HG03045 (cell line): ENCODE measurements at regions not wholly inside any gene's neighbourhood (a gene's known extent, or its start where the extent isn't known, plus 50 kb on each side); places are given as distances from the start of the nearest gene placed in this dataset.

ENCODE experiments used
- ATAC-seq: cut with Tn5 transposase; IDR thresholded peaks from one replicate; pipeline ENCODE4 v1.9.1; 2021; ENCODE audit warnings: mild to moderate bottlenecking, moderate library complexity; ENCODE audit not compliant: unreplicated experiment

DNA sequence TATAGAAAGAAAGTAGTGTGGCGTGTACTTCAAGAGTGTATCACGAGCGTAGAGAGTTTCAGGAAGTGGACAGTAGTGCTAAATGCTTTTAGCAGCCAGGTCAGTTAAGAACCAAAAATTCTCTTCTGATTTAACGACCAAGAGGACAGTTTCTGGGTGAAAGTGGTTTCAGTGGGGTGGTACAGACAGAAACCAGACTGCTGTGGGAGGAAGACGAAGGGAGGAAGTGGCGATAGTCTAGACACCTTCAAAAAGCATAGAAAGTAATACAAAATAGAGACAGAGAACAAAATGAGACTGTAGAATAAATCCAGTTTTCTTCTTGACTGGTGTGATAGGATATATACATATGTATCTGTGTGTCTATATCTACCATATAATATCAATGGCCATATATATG lies 93.5 kb downstream of the MBL2 start:
- ATAC-seq = no peak

DNA sequence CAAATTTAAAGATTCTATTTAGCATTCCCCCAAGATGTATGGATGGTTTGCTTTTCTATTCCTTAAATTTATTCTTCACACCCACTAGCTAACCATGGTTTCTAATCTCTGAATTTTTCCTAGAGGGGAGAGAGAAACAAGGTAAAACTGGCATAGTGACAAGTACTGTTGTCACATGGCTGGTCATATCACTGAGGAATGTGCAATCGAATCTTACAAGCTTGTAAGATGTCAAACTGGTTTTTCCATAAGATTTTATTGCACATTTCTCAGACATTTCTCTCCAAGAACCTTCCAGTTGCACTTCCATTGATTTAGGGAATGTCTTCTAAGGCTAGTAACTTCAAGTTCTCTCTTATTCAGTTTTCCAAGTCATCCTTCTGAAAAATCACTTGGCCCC lies 89.8 kb downstream of the MBL2 start:
- no peak for ATAC-seq

DNA sequence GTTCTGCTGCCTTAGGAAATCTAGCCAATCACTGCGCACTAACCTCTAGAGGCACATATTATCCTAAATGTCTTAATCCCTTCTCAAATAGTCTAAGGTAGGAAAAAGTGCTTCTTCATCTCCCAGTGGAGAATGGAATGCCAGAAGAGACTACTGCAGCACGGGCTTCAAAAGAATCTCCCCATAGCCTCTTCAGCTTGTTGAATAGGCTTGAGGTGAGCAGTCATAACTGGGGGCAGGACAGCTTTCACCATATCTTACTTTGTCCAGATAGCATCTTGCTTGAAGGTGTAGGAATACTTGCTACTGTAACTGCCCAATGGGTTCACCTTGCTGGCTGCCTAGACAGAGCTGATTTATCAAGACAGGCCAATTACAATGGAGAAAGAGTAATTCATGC lies 88.8 kb downstream of the MBL2 start:
- ATAC-seq = no peak

DNA sequence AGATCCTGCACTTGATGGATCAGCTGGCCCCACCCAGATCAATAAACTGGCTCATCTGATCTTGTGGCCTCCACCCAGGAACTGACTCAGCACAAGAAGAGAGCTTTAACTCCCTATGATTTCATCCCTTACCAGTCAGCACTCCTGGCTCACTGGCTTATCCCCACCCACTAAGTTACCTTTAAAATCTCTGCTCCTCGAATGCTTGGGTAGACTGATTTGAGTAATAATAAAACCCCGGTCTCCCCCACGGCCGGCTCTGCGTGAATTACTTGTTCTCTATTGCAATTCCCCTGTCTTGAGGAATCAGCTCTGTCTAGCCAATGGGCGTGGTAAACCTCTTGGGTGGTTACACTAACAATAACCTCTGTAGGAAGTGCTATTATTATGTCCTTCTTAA lies 83.7 kb downstream of the MBL2 start:
- ATAC-seq = no peak

DNA sequence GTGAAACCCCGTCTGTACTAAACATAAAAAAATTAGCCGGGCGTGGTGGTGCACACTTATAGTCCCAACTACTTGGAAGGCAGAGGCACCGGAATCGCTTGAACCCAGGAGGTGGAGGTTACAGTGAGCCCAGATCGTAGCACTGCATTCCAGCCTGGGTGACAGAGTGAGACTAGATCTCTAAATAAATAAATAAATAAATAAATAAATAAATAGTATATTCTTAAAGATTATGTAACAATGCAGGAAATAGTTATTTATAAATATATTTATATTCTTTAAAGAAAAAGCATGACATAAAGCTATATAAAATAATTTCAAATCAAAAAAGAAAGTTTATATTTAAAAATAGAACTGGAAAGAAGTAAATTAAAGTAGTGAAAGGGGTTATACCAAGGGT lies 76.4 kb downstream of the MBL2 start:
- no peak for ATAC-seq

DNA sequence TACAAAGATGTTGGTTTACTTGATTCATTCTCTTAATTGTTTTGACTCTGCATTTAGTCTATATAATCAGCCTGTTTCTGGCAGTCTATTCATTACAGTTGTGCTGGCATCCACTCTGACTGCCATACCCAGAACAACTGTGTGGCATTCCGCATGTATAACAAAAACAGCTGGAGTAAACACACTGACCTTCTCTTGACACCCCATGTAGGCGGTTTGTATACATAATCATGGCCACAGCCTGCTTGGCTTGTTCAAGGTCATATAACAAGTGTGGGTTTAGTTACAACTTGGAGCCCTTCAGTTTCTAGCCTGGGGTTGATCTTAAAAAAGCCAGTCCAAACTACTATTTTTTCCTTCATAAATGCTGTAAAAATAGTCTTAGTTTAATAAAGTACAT lies 70.9 kb downstream of the MBL2 start:
- ATAC-seq = no peak

DNA sequence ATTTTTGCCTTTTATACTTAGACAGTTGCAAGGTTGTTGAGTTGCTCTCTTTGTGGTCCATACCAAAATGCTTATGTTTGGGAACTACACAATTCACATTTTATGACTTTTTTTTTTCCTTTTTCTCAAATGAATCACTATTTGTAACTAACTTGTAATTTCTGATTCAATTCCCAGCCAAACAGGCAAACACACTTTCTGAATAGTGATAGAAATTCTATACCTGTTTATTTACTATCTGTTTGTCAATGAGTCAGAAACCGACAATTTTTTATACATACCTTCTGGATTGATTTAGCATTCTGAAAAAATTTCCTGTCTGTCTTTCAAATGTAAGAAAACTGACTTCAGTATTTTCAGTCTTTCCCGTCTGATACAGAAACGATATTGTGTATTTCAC lies 69.1 kb downstream of the MBL2 start:
- no peak for ATAC-seq

DNA sequence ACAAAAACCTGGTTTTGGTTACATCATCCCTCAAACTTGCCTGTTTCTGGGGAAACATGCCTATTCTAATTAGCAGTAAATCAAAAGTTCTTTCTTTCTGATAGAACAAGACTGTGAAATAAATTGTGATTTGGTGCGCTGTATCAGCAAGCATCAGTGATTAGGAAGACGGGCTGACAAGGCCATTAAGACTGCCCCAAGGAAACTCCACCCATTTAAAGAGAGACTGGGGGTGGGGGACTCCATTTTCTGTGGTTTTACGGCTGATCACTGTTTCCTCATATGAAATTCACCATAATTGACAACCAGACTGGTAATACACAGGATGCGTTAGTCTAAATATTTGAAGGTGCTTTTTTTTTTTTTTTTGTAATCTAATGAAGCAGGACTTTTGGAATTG lies 68.7 kb downstream of the MBL2 start:
- no peak for ATAC-seq

DNA sequence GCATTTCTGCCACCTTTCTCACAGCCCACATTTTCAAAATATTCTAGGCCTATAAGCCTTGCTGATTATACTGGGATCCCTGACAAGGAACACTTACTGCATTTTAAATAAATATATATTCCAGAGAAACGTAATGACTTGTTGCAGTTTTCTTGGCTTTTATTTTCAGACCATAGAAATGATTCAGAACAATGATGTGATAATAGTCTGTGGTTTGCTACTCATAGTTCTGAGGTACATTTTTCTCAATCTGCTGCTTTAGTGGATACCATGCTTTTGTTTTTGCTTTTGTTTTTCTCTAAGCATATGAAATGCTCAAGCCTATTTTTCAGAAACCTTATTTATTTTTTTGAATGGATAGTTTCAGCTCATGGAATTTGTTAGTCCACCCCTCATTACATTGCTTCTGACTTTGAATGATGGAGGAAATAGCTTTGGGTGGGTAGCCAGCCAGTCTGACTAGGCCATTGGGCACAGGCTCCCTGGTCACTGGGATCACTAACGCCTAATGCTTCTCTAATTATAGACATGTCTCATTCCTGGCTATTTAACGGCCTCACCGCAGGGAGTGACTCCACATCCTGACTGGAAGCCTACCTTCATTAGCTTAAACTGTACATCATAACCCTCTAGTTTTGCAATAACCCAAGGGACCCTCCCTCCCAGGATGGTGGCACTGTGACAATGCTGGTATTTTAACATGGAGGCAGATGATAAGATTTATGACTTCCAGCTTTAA lies 66.1 kb downstream of the MBL2 start:
- ATAC-seq = no peak
